HG03135 (cell line): ENCODE measurements at regions not wholly inside any gene's neighbourhood (a gene's known extent, or its start where the extent isn't known, plus 50 kb on each side); places are given as distances from the start of the nearest gene placed in this dataset.
"Not testable (repeated sequence)": the region's sequence is repeated elsewhere in the genome, so short reads cannot be mapped to it uniquely, and the experiment has no call there.

Source experiments
- ATAC-seq: cut with Tn5 transposase; IDR thresholded peaks from one replicate; pipeline ENCODE4 v1.9.1; 2021; ENCODE audit warnings: mild to moderate bottlenecking, moderate library complexity; ENCODE audit not compliant: unreplicated experiment

- ATAC-seq, result no peak
Observed at GRCh38 chr1:189637041-189637440, 840.6 kb downstream of the BRINP3 start.

- ATAC-seq, result not testable (repeated sequence)
Observed at GRCh38 chr1:189644156-189644555, 833.5 kb downstream of the BRINP3 start.

DNA sequence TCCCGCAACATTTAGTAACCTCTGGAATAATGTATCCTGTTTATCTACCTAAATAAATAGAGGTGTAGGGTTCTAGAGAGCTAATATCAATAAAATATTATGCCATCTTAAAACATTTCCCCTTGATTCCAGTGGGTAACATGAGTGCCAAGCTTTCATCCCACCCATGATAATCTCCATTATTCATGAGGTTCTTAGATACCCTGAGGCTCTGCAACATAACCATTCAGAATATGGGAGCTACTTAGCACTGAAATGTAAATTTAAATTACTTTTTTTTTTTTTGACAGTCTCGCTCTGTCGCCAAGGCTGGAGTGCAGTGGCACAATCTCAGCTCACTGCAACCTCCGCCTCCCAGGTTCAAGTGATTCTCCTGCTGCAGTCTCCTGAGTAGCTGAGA, 832.7 kb downstream of the BRINP3 start:
- ATAC-seq, result no peak

DNA sequence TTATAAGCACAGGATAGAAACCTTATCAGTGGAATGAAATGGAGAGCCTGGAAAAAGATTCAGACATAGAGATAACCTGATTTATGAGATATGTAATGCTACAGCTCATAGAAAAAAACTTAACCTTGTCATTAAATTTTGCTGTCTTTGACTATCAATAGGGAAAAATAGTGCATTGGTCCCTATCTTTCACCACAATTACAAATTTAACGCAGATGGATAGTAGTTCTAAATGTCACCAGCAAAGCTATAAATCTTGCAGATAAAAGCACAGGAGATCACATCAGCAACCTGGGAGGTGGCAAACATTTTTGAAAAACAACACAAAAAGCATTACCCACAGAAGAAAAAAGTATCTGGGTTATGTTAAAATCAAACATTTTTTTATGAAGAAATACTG, 831.6 kb downstream of the BRINP3 start:
- ATAC-seq, result no peak

DNA sequence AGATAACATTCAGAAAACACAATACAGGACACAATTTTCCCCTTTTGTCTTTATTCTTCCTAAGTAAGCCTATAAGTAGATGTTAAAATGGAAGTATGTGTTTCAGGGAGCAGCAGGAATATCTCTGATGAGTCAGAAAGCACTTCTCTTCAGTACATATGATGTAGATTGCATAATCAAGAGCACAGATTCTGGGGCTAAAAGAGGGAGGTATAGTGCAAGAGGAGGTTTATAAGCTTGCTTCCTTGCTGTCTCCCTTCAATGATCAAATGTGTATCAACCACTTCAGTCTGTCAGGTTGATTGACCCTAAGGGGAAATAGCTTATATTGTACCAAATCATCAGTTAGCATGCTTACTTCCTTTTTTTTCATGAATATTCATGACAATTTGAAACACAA, 822.8 kb downstream of the BRINP3 start:
- no peak for ATAC-seq

DNA sequence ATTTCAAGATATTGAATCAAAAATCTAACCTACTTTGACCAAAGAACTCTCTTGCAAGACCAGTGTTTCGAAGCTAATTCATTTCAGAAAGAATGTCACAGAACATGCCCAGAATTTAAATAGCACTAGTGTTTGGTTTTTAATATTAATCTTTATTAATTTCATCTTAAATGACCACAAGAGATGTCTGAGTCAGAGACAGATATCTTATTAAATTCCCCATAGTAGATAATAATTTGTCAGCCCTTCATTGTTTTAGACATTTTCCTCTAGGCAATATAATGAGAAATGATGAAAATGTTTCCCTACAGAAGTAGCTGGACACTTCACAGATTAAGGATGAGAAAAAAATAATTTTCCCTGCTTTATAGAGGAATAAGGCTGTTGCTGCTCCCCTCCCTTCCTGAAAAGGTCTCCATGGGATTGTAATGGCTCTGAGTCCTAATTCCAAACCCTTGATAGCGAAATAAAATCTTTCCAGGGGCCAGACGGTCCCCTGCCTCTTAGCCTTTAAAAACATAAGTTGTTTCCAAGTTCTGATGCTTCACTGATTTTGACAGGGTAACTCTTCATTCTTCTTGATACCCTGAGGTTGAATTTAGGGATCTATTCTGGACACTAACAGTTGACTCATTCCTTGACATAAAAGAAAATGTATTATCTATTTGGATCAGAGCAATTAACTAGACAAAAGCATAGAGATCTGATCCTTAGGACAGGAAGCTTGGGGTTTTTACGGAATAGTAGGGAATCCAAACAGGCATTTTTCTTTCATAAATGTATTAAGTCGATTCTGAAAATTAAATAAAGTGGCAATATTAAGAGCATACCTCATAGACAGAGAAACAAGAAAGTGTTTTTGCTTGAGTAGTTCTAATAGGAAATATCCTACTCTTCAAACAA, 820.8 kb downstream of the BRINP3 start:
- no peak for ATAC-seq

GRCh38 chr1:189657715-189658114, 819.9 kb downstream of the BRINP3 start:
- no peak for ATAC-seq

GRCh38 chr1:189658381-189658780, 819.3 kb downstream of the BRINP3 start:
- ATAC-seq, result no peak

DNA sequence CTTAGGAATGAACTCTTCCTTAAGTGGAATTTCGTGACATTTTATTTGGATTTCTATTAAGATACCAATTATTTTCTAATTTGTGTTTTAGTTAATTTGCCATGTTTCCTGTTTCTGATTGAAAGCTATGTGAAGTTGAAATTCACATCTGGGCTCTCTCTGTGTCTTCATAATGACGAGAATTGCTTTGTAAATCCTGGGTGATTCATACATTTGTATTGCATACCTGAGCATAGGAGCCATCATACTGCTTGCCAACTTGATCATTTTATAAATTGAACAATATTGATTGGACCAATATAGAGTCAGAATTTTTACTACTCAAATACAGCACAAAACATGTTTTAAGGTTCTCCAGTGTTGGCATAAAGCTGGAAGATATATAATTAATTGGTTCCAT, 817.9 kb downstream of the BRINP3 start:
- no peak for ATAC-seq

GRCh38 chr1:189662190-189662589, 815.5 kb downstream of the BRINP3 start:
- no peak for ATAC-seq

DNA sequence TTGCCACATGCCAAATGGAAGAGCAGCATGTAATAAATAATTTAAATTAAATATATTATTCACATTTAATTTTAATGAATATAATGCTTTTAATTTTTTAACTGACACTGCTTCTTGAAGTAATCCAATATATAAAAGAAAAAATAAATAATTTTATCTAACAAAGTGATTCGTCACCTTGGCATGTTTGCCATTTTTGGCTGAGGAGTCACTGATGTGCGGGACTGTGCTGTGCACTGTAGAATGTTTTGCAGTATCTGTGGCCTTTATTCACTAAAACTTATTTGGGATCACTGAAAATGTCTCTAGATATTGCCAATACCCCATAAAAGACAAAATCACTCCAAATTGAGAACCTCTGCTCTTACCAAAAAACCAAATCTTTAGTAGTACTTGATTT, 807.8 kb downstream of the BRINP3 start:
- ATAC-seq, result no peak

- no peak for ATAC-seq
Observed at GRCh38 chr1:189673217-189673616, 804.4 kb downstream of the BRINP3 start.

DNA sequence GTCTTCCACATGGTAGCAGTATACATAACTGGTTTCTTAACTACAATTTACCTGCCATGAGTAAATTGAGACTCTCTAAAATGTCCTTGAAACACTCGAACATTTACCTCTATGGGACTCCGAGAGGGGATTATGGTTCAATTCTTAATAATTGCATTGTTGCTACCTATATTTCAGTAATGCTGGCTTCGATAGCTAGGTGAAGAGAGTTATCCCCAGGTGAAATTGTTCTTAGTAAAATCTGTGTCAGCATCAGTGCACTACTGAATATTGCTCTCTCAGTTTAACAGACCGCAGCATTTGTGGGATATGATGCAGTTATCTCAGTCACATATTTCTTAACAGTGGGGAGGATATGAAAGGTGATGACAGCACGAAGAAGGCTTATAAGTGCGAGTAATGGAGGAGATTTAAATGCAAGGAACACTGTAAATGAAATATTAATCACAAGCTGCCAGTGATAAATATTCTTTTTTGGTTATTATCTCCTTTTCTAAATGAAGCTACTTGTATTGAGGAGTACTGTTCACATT, 801.9 kb downstream of the BRINP3 start:
- ATAC-seq, result no peak

DNA sequence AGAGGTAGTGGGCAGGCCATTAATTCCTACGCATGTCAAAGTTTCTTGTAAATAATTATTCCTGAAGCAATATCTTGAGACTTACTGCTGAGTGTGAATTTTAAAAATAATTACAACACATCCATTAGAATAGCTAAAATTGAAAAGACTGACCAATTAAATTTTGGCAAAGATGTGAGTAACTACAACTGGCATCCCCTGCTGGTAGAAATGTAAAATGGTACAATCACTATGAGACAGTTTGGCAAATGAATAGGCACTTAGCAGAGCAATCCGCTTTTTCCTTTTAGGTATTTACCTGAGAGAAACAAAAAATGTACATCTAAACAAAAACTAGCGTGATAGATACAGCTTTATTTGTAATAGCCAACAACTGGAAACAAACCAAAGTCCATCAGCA, 798.9 kb downstream of the BRINP3 start:
- no peak for ATAC-seq

GRCh38 chr1:189681252-189681919, 796.3 kb downstream of the BRINP3 start:
- peak; percentile 87 for ATAC-seq

DNA sequence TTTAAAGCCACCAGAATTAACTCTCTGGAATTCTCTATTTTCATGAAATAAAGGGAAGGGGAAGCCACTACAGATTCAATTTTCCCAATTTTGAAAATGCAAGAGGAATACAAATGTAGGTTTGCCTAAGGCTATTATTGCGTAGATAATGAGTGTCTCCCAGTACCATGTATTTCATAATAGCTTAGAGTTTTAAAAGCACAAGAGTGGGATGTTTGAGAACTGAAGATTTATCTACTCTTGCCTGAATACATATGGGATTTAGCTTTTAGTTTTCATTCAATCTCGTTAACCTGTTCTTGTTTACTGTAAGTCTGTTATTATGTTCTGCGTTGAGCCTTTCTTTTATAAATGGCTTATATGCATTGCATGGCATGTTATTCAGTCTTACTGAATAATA, 795.1 kb downstream of the BRINP3 start:
- no peak for ATAC-seq

DNA sequence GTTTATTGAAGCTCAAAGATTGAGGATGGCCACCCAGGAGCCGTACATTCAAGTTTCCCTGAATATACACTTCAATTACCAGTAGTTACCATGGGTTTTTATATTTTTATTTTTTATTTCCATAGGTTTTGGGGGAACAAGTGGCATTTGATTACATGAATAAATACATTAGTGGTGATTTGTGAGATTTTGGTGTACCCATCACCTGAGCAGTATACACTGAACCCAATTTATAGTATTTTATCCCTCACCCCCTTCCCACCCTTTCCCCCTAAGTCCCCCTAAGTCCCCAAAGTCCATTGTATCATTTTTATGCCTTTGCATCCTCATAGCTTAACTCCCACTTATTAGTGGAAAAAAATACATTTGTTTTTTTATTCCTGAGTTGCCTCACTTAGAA, 791.4 kb downstream of the BRINP3 start:
- ATAC-seq, result no peak

- no peak for ATAC-seq
Observed at GRCh38 chr1:189693140-189693539, 784.5 kb downstream of the BRINP3 start.

DNA sequence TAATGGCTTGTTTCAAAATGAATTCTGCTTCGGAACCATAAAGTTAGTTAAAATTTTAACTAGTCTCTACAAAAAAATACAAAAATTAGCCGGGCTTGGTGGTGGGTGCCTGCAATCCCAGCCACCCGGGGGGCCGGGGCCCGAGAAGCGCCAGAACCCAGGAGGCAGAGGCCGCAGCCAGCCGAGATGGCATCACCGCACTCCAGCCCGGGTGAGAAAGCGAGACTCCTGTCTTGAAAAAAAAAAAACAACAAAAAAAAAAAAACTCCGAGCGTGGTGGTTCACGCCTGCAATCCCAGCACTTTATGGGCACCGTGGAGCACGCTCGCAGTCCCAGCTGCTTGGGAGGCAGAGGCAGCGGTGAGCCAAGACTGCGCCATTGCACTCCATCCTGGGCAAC, 781.4 kb downstream of the BRINP3 start:
- ATAC-seq, result no peak

GRCh38 chr1:189697113-189697512, 780.6 kb downstream of the BRINP3 start:
- no peak for ATAC-seq

- no peak for ATAC-seq
Observed at GRCh38 chr1:189701606-189702005, 776.1 kb downstream of the BRINP3 start.

DNA sequence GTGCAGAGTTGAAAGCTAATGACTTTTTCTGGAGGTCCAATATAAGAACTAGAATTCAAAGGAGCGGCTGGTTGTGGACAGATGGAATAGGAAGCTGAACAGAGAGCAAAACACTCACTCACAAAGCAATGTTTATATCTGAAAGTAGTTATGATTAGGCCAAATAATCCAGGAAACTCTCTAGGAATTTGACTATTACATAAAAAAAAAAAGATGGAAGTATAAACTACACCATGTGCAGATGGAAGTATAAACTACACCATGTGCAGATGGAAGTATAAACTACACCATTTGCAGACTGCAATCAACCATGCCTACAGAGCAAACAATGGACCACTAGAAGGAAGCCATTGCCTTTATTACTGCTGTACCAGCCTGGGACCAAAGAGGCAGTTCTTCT, 771.1 kb downstream of the BRINP3 start:
- no peak for ATAC-seq
